ENCODE measurements at regions not wholly inside any gene's neighbourhood (a gene's known extent, or its start where the extent isn't known, plus 50 kb on each side); places are given as distances from the start of the nearest gene placed in this dataset.

- Histone ChIP-seq H3K4me2 (ENCODE audit: control insufficient read depth, insufficient read depth) (no peak overlapping the region), H3K9ac (ENCODE audit: control insufficient read depth, insufficient read depth, low read length) (no peak overlapping the region), H3K9me3 (replicated peaks; ENCODE audit: control insufficient read depth, insufficient read depth, low read length) (no peaks in the 10 kb centered on the region), H3K4me1 (ENCODE audit: control insufficient read depth, insufficient read depth, low read length) (no peaks in the 10 kb centered on the region), H3K27ac (ENCODE audit: control insufficient read depth, insufficient read depth) (no peak overlapping the region), H3K4me3 (no peak overlapping the region), H2AFZ (ENCODE audit: control insufficient read depth, low read depth, low read length) (no peak overlapping the region), H3K27me3 (replicated peaks in 1 of 2; ENCODE audit: control insufficient read depth in 2 of 2, insufficient read depth in 2 of 2, low read length in 1 of 2) (no peaks in the 10 kb centered on the region), H3K36me3 (ENCODE audit: control insufficient read depth in 2 of 2, insufficient read depth in 2 of 2, low read length in 1 of 2) (no peaks in the 10 kb centered on the region), H4K20me1 (ENCODE audit: control insufficient read depth, insufficient read depth) (no peaks in the 10 kb centered on the region), H3K79me2 (ENCODE audit: control insufficient read depth, insufficient read depth, low read length) (no peaks in the 10 kb centered on the region)
- SMC1A ChIA-PET (ENCODE audit: uncharacterized antibody, unreplicated experiment): no interaction called here
- TF ChIP-seq RCOR1 (conservative IDR thresholded peaks at IDR 0.05; ENCODE audit: low read depth, low read length) (no peak), NBN (IDR thresholded peaks at IDR 0.05) (no peak), MYC (IDR thresholded peaks at IDR 0.05; ENCODE audit: insufficient read depth, insufficient read length, insufficient replicate concordance, low read length, severe bottlenecking) (no peak), IKZF2 (IDR thresholded peaks at IDR 0.05) (no peak), DPF2 (IDR thresholded peaks at IDR 0.05) (no peak), HDGF (IDR thresholded peaks at IDR 0.05) (no peak), HDAC2 (IDR thresholded peaks at IDR 0.05) (no peak), LARP7 (IDR thresholded peaks at IDR 0.05) (no peak), RBBP5 (conservative IDR thresholded peaks at IDR 0.05) (no peak), BRCA1 (IDR thresholded peaks at IDR 0.05; ENCODE audit: low read depth, low read length) (no peak), RFX5 (IDR thresholded peaks at IDR 0.05; ENCODE audit: low read depth, low read length) (no peak), POLR2A (IDR thresholded peaks at IDR 0.05; ENCODE audit: low read depth, low read length) (no peak), BACH1 (IDR thresholded peaks at IDR 0.05; ENCODE audit: borderline replicate concordance) (no peak), PAX5 (IDR thresholded peaks at IDR 0.05; ENCODE audit: borderline replicate concordance, low read depth, low read length) (no peak), JUNB (IDR thresholded peaks at IDR 0.05) (no peak), TARDBP (IDR thresholded peaks at IDR 0.05; ENCODE audit: borderline replicate concordance) (no peak), STAT3 (IDR thresholded peaks at IDR 0.05; ENCODE audit: low read depth, low read length) (no peak), ATF7 (IDR thresholded peaks at IDR 0.05; ENCODE audit: low read depth) (no peak), KLF5 (IDR thresholded peaks at IDR 0.05; ENCODE audit: partially characterized antibody) (no peak)
- POLR2A ChIA-PET: no interaction called here
- intact Hi-C loops (cut with micrococcal nuclease; ENCODE audit: unreplicated experiment) (loop anchor here (5.0 kb wide), 2 partner anchors 488 to 497 kb away; no protein-coding TSS in a partner anchor), in situ Hi-C loops (cut with MboI) (no loop called here)
- CTCF ChIA-PET: interaction anchor here (1.0 kb wide), 1 partner anchor 490 kb away, joined by 3 read pairs; no protein-coding TSS in a partner anchor
- FAIRE-seq: peak; percentile 7
- 45% methylated on average over 1 of the region's 1 CpG for WGBS (ENCODE audit: insufficient coverage, insufficient replicate concordance, low lambda C conversion rate, missing lambda C conversion rate)
- BruUV-seq (replicated peaks): no TSS peak
- RAD21 ChIA-PET (ENCODE audit: unreplicated experiment): no interaction called here
- no peak for ATAC-seq
- DNase-seq (ENCODE audit: low read depth, low spot score): no peak
Observed at GRCh38 chr7:115354925-115355324, 433.0 kb downstream of the MDFIC start.
